ENCODE measurements at regions not wholly inside any gene's neighbourhood (a gene's known extent, or its start where the extent isn't known, plus 50 kb on each side); places are given as distances from the start of the nearest gene placed in this dataset.

DNA sequence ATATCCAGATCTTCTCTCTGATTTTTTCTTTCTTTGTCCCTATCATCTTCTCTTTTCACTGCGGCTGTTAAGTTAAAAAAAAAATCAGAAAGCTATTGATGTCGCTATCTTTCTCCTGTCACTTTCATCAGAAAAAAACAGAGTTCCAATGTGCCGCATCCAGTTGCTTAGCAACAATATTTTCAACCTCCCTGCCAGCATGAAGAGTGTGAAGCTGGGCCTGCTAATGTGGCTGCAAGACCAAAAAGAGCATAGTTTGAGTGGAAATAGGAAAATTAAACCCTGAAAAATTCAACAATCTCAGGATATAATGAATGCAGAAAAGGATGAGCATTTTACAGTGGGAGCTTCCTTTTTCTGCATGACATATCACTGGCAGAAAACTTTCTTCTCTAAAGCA, 1025.4 kb upstream of the LRFN5 start:
- no peak for DNase-seq (ENCODE audit: extremely low spot score in 2 of 2)
- TF ChIP-seq POLR2A (IDR thresholded peaks at IDR 0.05) (no peak), POLR2AphosphoS5 (IDR thresholded peaks at IDR 0.05; ENCODE audit: insufficient read depth in 1 of 2, low read depth in 1 of 2) (no peak)
- TF ChIP-seq, protein P1, sequence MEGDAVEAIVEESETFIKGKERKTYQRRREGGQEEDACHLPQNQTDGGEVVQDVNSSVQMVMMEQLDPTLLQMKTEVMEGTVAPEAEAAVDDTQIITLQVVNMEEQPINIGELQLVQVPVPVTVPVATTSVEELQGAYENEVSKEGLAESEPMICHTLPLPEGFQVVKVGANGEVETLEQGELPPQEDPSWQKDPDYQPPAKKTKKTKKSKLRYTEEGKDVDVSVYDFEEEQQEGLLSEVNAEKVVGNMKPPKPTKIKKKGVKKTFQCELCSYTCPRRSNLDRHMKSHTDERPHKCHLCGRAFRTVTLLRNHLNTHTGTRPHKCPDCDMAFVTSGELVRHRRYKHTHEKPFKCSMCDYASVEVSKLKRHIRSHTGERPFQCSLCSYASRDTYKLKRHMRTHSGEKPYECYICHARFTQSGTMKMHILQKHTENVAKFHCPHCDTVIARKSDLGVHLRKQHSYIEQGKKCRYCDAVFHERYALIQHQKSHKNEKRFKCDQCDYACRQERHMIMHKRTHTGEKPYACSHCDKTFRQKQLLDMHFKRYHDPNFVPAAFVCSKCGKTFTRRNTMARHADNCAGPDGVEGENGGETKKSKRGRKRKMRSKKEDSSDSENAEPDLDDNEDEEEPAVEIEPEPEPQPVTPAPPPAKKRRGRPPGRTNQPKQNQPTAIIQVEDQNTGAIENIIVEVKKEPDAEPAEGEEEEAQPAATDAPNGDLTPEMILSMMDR (IDR thresholded peaks at IDR 0.05) = no peak
- no peaks in the 10 kb centered on the region for H3K9me3 ChIP-seq
- intact Hi-C loops (cut with DNase I) = no loop called here
- H3K36me3 ChIP-seq = no peaks in the 10 kb centered on the region
- no peak overlapping the region for H3K27ac ChIP-seq
- no peaks in the 10 kb centered on the region for H3K27me3 ChIP-seq
- H3K4me1 ChIP-seq = no peaks in the 10 kb centered on the region
- H3K4me3 ChIP-seq = no peak overlapping the region

DNA sequence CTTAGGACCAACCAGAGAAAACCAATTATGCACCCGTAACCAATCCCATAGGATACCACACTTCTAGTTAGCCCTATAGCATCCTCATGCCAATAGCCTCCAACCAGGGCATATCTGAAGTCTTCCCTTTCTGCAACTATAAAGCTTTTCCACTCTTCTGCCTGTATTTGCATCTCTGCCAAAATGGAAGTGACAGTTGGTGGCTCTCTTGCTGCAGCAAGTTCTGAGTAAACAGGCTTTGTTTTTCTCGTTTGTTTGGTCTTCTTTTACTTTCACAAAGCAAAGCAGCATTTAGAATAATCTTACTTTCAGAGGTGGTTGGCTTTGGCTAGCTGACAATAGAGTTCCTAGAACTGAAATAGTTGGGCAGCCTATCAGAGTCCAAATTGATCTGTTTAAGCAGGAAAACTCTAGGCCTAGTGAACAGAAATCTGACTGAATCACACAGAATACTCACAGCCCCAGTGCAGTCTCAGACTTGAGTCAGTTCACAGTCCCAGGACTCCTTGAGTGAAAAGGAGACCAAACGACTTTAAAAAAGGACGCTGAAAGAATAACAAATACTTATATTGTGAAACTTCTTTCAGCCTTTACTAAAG, 1029.7 kb upstream of the LRFN5 start:
- intact Hi-C loops (cut with DNase I) = no loop called here
- no peaks in the 10 kb centered on the region for H3K36me3 ChIP-seq
- no peaks in the 10 kb centered on the region for H3K4me1 ChIP-seq
- no peaks in the 10 kb centered on the region for H3K9me3 ChIP-seq
- DNase-seq (ENCODE audit: extremely low spot score in 2 of 2) = no peak
- no peak overlapping the region for H3K4me3 ChIP-seq
- TF ChIP-seq POLR2AphosphoS5 (IDR thresholded peaks at IDR 0.05; ENCODE audit: insufficient read depth in 1 of 2, low read depth in 1 of 2) = no peak
- TF ChIP-seq POLR2A (IDR thresholded peaks at IDR 0.05) = no peak
- TF ChIP-seq, protein P1 (IDR thresholded peaks at IDR 0.05) = no peak
- no peak overlapping the region for H3K27ac ChIP-seq
- H3K27me3 ChIP-seq = no peaks in the 10 kb centered on the region

DNA sequence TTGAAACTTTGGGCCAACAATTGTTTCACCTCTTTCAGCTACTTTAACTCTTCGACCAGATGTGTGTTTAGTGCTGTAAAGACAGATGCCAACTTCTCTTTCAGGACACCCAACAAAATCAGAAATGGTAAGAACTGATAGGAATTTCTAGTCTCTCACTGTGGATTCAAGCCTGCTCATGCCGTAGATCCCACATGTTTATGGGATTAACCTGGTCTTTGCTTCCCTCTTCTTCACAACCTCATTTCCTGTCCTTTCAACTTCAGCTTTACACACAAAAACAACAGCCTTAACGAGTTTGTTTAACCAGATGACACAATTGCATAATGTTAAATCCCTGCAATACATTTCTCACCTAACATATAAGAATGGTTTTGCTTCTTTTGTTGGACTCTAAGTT, 1031.9 kb upstream of the LRFN5 start:
- H3K4me3 ChIP-seq = no peak overlapping the region
- no peaks in the 10 kb centered on the region for H3K36me3 ChIP-seq
- no peaks in the 10 kb centered on the region for H3K9me3 ChIP-seq
- no peak for DNase-seq (ENCODE audit: extremely low spot score in 2 of 2)
- H3K27ac ChIP-seq = no peak overlapping the region
- no peaks in the 10 kb centered on the region for H3K27me3 ChIP-seq
- TF ChIP-seq POLR2AphosphoS5 (IDR thresholded peaks at IDR 0.05; ENCODE audit: insufficient read depth in 1 of 2, low read depth in 1 of 2) (no peak), POLR2A (IDR thresholded peaks at IDR 0.05) (no peak)
- TF ChIP-seq, protein P1 (IDR thresholded peaks at IDR 0.05) = no peak
- intact Hi-C loops (cut with DNase I) = no loop called here
- H3K4me1 ChIP-seq = no peaks in the 10 kb centered on the region

GRCh38 chr14:40525314-40525713, 1081.4 kb upstream of the LRFN5 start:
- TF ChIP-seq POLR2AphosphoS5 (IDR thresholded peaks at IDR 0.05; ENCODE audit: insufficient read depth in 1 of 2, low read depth in 1 of 2) = no peak
- no peak for TF ChIP-seq POLR2A (IDR thresholded peaks at IDR 0.05)
- TF ChIP-seq, protein P1 (IDR thresholded peaks at IDR 0.05) = no peak
- H3K27me3 ChIP-seq = no peaks in the 10 kb centered on the region
- no peaks in the 10 kb centered on the region for H3K36me3 ChIP-seq
- H3K4me3 ChIP-seq = no peak overlapping the region
- DNase-seq (ENCODE audit: extremely low spot score in 2 of 2) = no peak
- intact Hi-C loops (cut with DNase I) = no loop called here
- H3K9me3 ChIP-seq = no peaks in the 10 kb centered on the region
- H3K27ac ChIP-seq = no peak overlapping the region
- H3K4me1 ChIP-seq = no peaks in the 10 kb centered on the region

- no peak for TF ChIP-seq POLR2A (IDR thresholded peaks at IDR 0.05)
- TF ChIP-seq, protein P1 (IDR thresholded peaks at IDR 0.05) = no peak
- TF ChIP-seq POLR2AphosphoS5 (IDR thresholded peaks at IDR 0.05; ENCODE audit: insufficient read depth in 1 of 2, low read depth in 1 of 2) = no peak
- intact Hi-C loops (cut with DNase I) = no loop called here
These were observed 1083.6 kb upstream of the LRFN5 start for GRCh38 chr14:40523123-40523522.

More at GRCh38 chr14:40523123-40523522, 1083.6 kb upstream of the LRFN5 start:
- Histone ChIP-seq H3K9me3 (no peaks in the 10 kb centered on the region), H3K27me3 (no peaks in the 10 kb centered on the region), H3K4me3 (no peak overlapping the region), H3K4me1 (no peaks in the 10 kb centered on the region), H3K36me3 (no peaks in the 10 kb centered on the region), H3K27ac (no peak overlapping the region)
- DNase-seq (ENCODE audit: extremely low spot score in 2 of 2) = no peak
